DOHH2 (cell line): ENCODE measurements at regions not wholly inside any gene's neighbourhood (a gene's known extent, or its start where the extent isn't known, plus 50 kb on each side); places are given as distances from the start of the nearest gene placed in this dataset.

Source experiments
- H3F3A ChIP-seq: fragments of 200-600 bp; sonication (generic), shearing (Covaris generic); 2 replicates; pipeline ENCODE4 v1.6.0; 2016; ENCODE audit warnings: antibody characterized with exemption, mild to moderate bottlenecking; ENCODE audit not compliant: control insufficient read depth, insufficient read depth
- H3K27ac ChIP-seq: fragments of 200-600 bp; sonication (generic); 2 replicates; pipeline ENCODE4 v1.5.1; 2014; ENCODE audit warnings: low read depth, mild to moderate bottlenecking, low read length, moderate library complexity
- H3K27me3 ChIP-seq: fragments of 200-600 bp; sonication (generic); 2 replicates; pipeline ENCODE4 v1.6.1; 2014; ENCODE audit warnings: mild to moderate bottlenecking, low read length, mixed read lengths; ENCODE audit not compliant: control insufficient read depth
- H3K36me3 ChIP-seq: fragments of 200-600 bp; sonication (generic); 2 replicates; pipeline ENCODE4 v1.6.1; 2014; ENCODE audit warnings: mild to moderate bottlenecking, low read length, moderate library complexity, mixed read lengths; ENCODE audit not compliant: control insufficient read depth
- H3K4me1 ChIP-seq: fragments of 200-600 bp; sonication (generic); 2 replicates; pipeline ENCODE4 v1.6.1; 2014; ENCODE audit warnings: mild to moderate bottlenecking, low read length, mixed read lengths; ENCODE audit not compliant: control insufficient read depth
- H3K4me2 ChIP-seq: fragments of 200-600 bp; sonication (generic); 2 replicates; pipeline ENCODE4 v1.6.0; 2014; ENCODE audit warnings: mild to moderate bottlenecking, low read length, moderate library complexity
- H3K4me3 ChIP-seq: fragments of 200-600 bp; sonication (generic); 2 replicates; pipeline ENCODE4 v1.5.1; 2014; ENCODE audit warnings: mild to moderate bottlenecking, low read length, mixed read lengths
- H3K79me2 ChIP-seq: fragments of 200-600 bp; sonication (generic); 2 replicates; pipeline ENCODE4 v1.6.1; 2014; ENCODE audit warnings: mild to moderate bottlenecking, low read length, mixed read lengths; ENCODE audit not compliant: control insufficient read depth
- H3K9me2 ChIP-seq: fragments of 200-600 bp; sonication (generic); replicated peaks from 2 replicates; pipeline ENCODE4 v1.6.1; 2014; ENCODE audit warnings: mild to moderate bottlenecking, low read length, mixed read lengths; ENCODE audit not compliant: control insufficient read depth
- H3K9me3 ChIP-seq: fragments of 200-600 bp; sonication (generic); 2 replicates; pipeline ENCODE4 v1.6.1; 2014; ENCODE audit warnings: antibody characterized with exemption, low read length, mixed read lengths; ENCODE audit not compliant: control insufficient read depth, insufficient read depth
- H4K20me1 ChIP-seq: fragments of 200-600 bp; sonication (generic); 2 replicates; pipeline ENCODE4 v1.6.0; 2014; ENCODE audit warnings: low read depth, mild to moderate bottlenecking, antibody characterized with exemption, low read length, moderate library complexity; ENCODE audit not compliant: control insufficient read depth, insufficient read depth
- EZH2phosphoT487 ChIP-seq: fragments of 200-600 bp; sonication (generic); IDR thresholded peaks from 2 replicates; pipeline ENCODE4 v1.6.1; 2017; ENCODE audit warnings: borderline replicate concordance, mild to moderate bottlenecking, antibody characterized with exemption, low read length, moderate library complexity, mixed read lengths
- TF ChIP-seq, protein P1 (sequence below): fragments of 200-600 bp; sonication (generic); IDR thresholded peaks from one replicate; pipeline ENCODE4 v1.5.1; 2014; ENCODE audit warnings: antibody characterized with exemption, mild to moderate bottlenecking, low read depth, low read length; ENCODE audit not compliant: poor library complexity, severe bottlenecking

DNA sequence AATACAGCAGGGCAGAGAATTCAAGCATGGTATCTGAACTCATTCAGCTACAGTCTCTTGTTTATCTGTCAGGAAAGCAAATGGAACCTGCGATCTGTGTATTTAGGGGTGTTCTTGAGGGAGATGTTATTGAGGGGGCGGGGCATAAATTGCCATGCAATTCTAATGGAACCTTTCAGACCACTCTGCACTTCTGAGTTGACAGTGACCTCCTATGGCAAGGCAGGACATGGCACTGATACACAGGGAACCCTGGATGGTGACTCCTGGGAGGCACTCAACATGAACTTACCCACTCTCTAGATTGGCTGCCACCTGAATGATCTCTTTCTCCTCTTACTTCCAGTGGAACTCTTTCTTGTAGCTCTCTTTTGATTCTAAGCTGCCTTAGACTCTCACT, 787.3 kb downstream of the VRK1 start:
- Histone ChIP-seq H3K4me3 (no peak overlapping the region), H3K4me1 (no peaks in the 10 kb centered on the region), H3K79me2 (no peaks in the 10 kb centered on the region), H3K9me2 (no peaks in the 10 kb centered on the region), H3K27me3 (no peaks in the 10 kb centered on the region), H3K27ac (no peak overlapping the region), H3F3A (no peaks in the 10 kb centered on the region), H4K20me1 (no peaks in the 10 kb centered on the region), H3K4me2 (no peak overlapping the region), H3K36me3 (no peaks in the 10 kb centered on the region), H3K9me3 (no peaks in the 10 kb centered on the region)
- TF ChIP-seq, protein P1, sequence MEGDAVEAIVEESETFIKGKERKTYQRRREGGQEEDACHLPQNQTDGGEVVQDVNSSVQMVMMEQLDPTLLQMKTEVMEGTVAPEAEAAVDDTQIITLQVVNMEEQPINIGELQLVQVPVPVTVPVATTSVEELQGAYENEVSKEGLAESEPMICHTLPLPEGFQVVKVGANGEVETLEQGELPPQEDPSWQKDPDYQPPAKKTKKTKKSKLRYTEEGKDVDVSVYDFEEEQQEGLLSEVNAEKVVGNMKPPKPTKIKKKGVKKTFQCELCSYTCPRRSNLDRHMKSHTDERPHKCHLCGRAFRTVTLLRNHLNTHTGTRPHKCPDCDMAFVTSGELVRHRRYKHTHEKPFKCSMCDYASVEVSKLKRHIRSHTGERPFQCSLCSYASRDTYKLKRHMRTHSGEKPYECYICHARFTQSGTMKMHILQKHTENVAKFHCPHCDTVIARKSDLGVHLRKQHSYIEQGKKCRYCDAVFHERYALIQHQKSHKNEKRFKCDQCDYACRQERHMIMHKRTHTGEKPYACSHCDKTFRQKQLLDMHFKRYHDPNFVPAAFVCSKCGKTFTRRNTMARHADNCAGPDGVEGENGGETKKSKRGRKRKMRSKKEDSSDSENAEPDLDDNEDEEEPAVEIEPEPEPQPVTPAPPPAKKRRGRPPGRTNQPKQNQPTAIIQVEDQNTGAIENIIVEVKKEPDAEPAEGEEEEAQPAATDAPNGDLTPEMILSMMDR: no peak
- no peak for TF ChIP-seq EZH2phosphoT487

DNA sequence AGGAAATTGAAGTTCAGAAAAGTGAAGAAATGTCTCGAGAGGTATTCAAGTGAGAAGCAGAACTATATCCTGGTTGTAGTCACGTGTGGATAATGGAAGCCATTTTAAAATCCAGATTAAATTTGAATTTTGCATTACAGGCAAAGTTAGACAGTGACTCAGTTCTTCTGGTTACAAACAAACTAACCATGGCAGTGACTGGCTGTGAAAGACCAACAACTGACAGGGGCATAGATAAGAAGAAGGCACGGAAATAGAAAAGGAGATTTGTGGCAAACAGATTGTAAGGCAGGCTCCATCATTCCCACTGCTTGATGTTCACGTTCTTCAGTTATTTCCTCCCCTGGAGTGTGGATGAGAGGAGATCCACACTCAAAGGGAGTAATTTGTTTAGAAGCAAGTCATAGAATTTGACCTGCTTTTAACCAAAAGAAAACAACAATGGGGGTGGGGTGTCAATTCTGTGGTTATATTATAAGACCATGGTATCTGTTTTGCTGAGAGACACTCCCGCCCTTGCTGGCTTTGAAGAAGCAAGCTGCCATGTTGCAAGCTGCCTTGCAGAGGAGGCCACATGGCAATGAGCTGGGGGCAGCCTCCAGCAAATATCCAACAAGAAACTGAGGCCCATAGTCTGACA, 795.3 kb downstream of the VRK1 start:
- Histone ChIP-seq H3K4me1 (no peaks in the 10 kb centered on the region), H3K27me3 (no peaks in the 10 kb centered on the region), H3K4me3 (no peak overlapping the region), H3K9me2 (no peaks in the 10 kb centered on the region), H3F3A (no peaks in the 10 kb centered on the region), H3K4me2 (no peak overlapping the region), H3K27ac (no peak overlapping the region), H3K79me2 (no peaks in the 10 kb centered on the region), H4K20me1 (no peaks in the 10 kb centered on the region), H3K9me3 (no peaks in the 10 kb centered on the region), H3K36me3 (no peaks in the 10 kb centered on the region)
- no peak for TF ChIP-seq EZH2phosphoT487
- TF ChIP-seq, protein P1: no peak

DNA sequence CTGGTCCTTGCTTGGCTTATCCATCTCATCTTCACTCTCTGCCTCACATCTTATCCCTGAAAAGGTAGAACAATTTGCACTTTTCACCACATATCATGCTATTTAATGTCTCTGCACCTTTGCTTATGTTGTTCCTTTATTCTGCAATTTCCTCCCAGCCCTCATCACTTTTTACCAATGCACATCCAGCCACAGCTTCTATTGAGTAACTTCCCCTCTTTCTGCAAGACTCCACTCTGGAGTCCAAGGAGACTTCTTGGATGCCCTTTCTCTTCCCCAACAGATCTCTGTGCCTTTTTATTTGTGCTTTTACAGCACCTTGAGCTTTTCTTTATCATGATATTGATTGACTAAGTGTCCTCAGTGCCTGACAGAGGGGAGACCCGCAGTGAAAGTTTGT, 797.1 kb downstream of the VRK1 start:
- Histone ChIP-seq H3K27ac (no peak overlapping the region), H3K27me3 (no peaks in the 10 kb centered on the region)
- no peak for TF ChIP-seq EZH2phosphoT487
- TF ChIP-seq, protein P1: no peak

More for the DNA sequence above, 797.1 kb downstream of the VRK1 start:
- H4K20me1 ChIP-seq: no peaks in the 10 kb centered on the region
- no peak overlapping the region for H3K4me3 ChIP-seq
- no peaks in the 10 kb centered on the region for H3K4me1 ChIP-seq
- no peak overlapping the region for H3K4me2 ChIP-seq
- no peaks in the 10 kb centered on the region for H3K79me2 ChIP-seq
- H3F3A ChIP-seq: no peaks in the 10 kb centered on the region
- no peaks in the 10 kb centered on the region for H3K36me3 ChIP-seq
- H3K9me3 ChIP-seq: no peaks in the 10 kb centered on the region
- H3K9me2 ChIP-seq: no peaks in the 10 kb centered on the region
